ENCODE measurements at regions not wholly inside any gene's neighbourhood (a gene's known extent, or its start where the extent isn't known, plus 50 kb on each side); places are given as distances from the start of the nearest gene placed in this dataset.

GRCh38 chr3:59531066-59531745 is 481.4 kb upstream of the CFAP20DC start:
- ATAC-seq = no peak
- intact Hi-C loops (cut with micrococcal nuclease) = no loop called here
- Histone ChIP-seq H3K27ac (ENCODE audit: low read length) (no peak overlapping the region), H3K4me1 (ENCODE audit: control insufficient read depth, insufficient read depth, low read length) (no peaks in the 10 kb centered on the region), H3K27me3 (ENCODE audit: control insufficient read depth, insufficient read depth, low read length) (no peaks in the 10 kb centered on the region), H3K9me3 (ENCODE audit: control insufficient read depth, insufficient read depth, low read length) (no peaks in the 10 kb centered on the region), H3K4me3 (ENCODE audit: low read length) (no peak overlapping the region), H3K36me3 (ENCODE audit: control insufficient read depth, insufficient read depth, low read length) (no peaks in the 10 kb centered on the region)
- WGBS (ENCODE audit: insufficient coverage) = 93% methylated on average over 3 of the region's 3 CpGs
- no peak for TF ChIP-seq CTCF (IDR thresholded peaks at IDR 0.05)
- Mint-ChIP-seq H3K27ac (no peak overlapping the region), H3K4me3 (no peak overlapping the region), H3K27me3 (ENCODE audit: low read depth in 2 of 2) (peaks cover 12 to 53% of the 10 kb centered on the region in 2 donors), H3K36me3 (no peaks in the 10 kb centered on the region), H3K9me3 (no peaks in the 10 kb centered on the region), H3K4me1 (no peaks in the 10 kb centered on the region)
- no peak for DNase-seq

DNA sequence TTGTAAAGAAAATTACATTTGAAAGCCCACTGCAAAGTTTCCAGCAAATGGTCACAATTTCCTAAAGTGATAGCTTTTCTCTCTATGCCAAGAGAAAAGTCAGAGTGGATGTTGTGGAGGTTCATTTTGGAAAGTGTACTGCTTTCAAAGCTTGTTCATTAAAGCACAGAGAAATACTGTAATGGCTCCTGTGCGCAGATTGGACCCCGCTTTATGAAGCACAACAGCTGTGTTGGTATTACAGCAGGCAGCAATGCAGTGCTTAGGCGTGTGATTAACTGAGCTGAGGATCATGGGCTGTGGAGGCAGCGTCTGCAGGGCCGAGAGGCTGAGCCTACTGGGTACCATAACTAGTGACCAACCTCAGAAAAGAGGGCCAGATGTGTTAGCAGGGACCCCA is 478.4 kb upstream of the CFAP20DC start:
- no peak overlapping the region for H3K4me3 ChIP-seq (ENCODE audit: low read length)
- H3K36me3 ChIP-seq (ENCODE audit: control insufficient read depth, insufficient read depth, low read length) = no peaks in the 10 kb centered on the region
- Mint-ChIP-seq H3K36me3 (no peaks in the 10 kb centered on the region), H3K4me3 (no peak overlapping the region), H3K9me3 (no peaks in the 10 kb centered on the region), H3K27ac (no peak overlapping the region), H3K27me3 (ENCODE audit: low read depth in 2 of 2) (peaks cover 15 to 59% of the 10 kb centered on the region in 2 donors), H3K4me1 (no peaks in the 10 kb centered on the region)
- H3K9me3 ChIP-seq (ENCODE audit: control insufficient read depth, insufficient read depth, low read length) = no peaks in the 10 kb centered on the region
- no peak for TF ChIP-seq CTCF (IDR thresholded peaks at IDR 0.05)
- no peak for ATAC-seq
- no peaks in the 10 kb centered on the region for H3K27me3 ChIP-seq (ENCODE audit: control insufficient read depth, insufficient read depth, low read length)
- H3K4me1 ChIP-seq (ENCODE audit: control insufficient read depth, insufficient read depth, low read length) = no peaks in the 10 kb centered on the region
- intact Hi-C loops (cut with micrococcal nuclease) = no loop called here
- no peak overlapping the region for H3K27ac ChIP-seq (ENCODE audit: low read length)
- 93% methylated on average over 5 of the region's 5 CpGs for WGBS (ENCODE audit: insufficient coverage)
- no peak for DNase-seq

- H3K9me3 Mint-ChIP-seq = no peaks in the 10 kb centered on the region
- H3K4me3 ChIP-seq (ENCODE audit: low read length) = no peak overlapping the region
- peaks cover 15 to 52% of the 10 kb centered on the region in 2 donors for H3K27me3 Mint-ChIP-seq (ENCODE audit: low read depth in 2 of 2)
- H3K27ac ChIP-seq (ENCODE audit: low read length) = no peak overlapping the region
- H3K4me3 Mint-ChIP-seq = no peak overlapping the region
- H3K4me1 ChIP-seq (ENCODE audit: control insufficient read depth, insufficient read depth, low read length) = no peaks in the 10 kb centered on the region
- H3K9me3 ChIP-seq (ENCODE audit: control insufficient read depth, insufficient read depth, low read length) = no peaks in the 10 kb centered on the region
- no peaks in the 10 kb centered on the region for H3K27me3 ChIP-seq (ENCODE audit: control insufficient read depth, insufficient read depth, low read length)
- intact Hi-C loops (cut with micrococcal nuclease) = no loop called here
- H3K36me3 Mint-ChIP-seq = no peaks in the 10 kb centered on the region
- H3K36me3 ChIP-seq (ENCODE audit: control insufficient read depth, insufficient read depth, low read length) = no peaks in the 10 kb centered on the region
- no peak overlapping the region for H3K27ac Mint-ChIP-seq
- no CpG with 5 or more reads among the region's 3 CpGs for WGBS (ENCODE audit: insufficient coverage)
- DNase-seq (no peak), ATAC-seq (no peak)
- TF ChIP-seq CTCF (IDR thresholded peaks at IDR 0.05) = no peak
- H3K4me1 Mint-ChIP-seq = no peaks in the 10 kb centered on the region
Measured at GRCh38 chr3:59527493-59527892, 477.7 kb upstream of the CFAP20DC start.

DNA sequence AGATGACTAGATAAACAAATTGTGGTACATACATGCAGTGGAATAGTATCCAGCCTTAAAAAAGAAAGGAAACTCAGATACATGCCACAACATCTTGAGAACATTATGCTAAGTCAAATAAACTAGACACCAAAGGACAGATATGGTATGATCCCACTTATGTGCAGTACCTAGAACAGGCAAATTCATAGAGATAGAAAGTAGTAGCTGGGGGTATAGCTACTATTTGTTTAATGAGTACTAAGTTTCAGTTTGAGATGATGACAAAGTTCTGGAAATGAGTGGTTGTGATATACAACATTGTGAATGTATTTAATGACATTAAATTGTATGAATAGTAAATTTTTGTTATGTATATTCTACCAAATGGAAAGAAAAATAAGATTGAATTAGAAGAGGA is 477.2 kb upstream of the CFAP20DC start:
- ATAC-seq (no peak), DNase-seq (no peak)
- Histone ChIP-seq H3K27ac (ENCODE audit: low read length) (no peak overlapping the region), H3K9me3 (ENCODE audit: control insufficient read depth, insufficient read depth, low read length) (no peaks in the 10 kb centered on the region), H3K27me3 (ENCODE audit: control insufficient read depth, insufficient read depth, low read length) (no peaks in the 10 kb centered on the region), H3K36me3 (ENCODE audit: control insufficient read depth, insufficient read depth, low read length) (no peaks in the 10 kb centered on the region), H3K4me3 (ENCODE audit: low read length) (no peak overlapping the region), H3K4me1 (ENCODE audit: control insufficient read depth, insufficient read depth, low read length) (no peaks in the 10 kb centered on the region)
- intact Hi-C loops (cut with micrococcal nuclease) = no loop called here
- Mint-ChIP-seq H3K4me3 (no peak overlapping the region), H3K27ac (no peak overlapping the region), H3K27me3 (ENCODE audit: low read depth in 2 of 2) (peaks cover 13 to 47% of the 10 kb centered on the region in 2 donors), H3K9me3 (no peaks in the 10 kb centered on the region), H3K36me3 (no peaks in the 10 kb centered on the region), H3K4me1 (no peaks in the 10 kb centered on the region)
- TF ChIP-seq CTCF (IDR thresholded peaks at IDR 0.05) = no peak
